AG09309 (cell line): ENCODE measurements at regions not wholly inside any gene's neighbourhood (a gene's known extent, or its start where the extent isn't known, plus 50 kb on each side); places are given as distances from the start of the nearest gene placed in this dataset.

Source experiments
- DNase-seq: peaks from one replicate; pipeline ENCODE4 v3.0.0-alpha.2; 2010; ENCODE audit warnings: low read depth
- H3K4me3 ChIP-seq: 2 replicates; pipeline ENCODE4 v1.5.1; 2011; ENCODE audit warnings: mild to moderate bottlenecking, low read depth, low read length, moderate library complexity; ENCODE audit not compliant: control insufficient read depth
- TF ChIP-seq, protein P1 (sequence below): IDR thresholded peaks from 2 replicates; pipeline ENCODE4 v1.5.1; 2011; ENCODE audit warnings: mild to moderate bottlenecking, low read depth, low read length, inconsistent platforms; ENCODE audit not compliant: insufficient read depth, control insufficient read depth; ENCODE audit errors: missing control alignments

DNA sequence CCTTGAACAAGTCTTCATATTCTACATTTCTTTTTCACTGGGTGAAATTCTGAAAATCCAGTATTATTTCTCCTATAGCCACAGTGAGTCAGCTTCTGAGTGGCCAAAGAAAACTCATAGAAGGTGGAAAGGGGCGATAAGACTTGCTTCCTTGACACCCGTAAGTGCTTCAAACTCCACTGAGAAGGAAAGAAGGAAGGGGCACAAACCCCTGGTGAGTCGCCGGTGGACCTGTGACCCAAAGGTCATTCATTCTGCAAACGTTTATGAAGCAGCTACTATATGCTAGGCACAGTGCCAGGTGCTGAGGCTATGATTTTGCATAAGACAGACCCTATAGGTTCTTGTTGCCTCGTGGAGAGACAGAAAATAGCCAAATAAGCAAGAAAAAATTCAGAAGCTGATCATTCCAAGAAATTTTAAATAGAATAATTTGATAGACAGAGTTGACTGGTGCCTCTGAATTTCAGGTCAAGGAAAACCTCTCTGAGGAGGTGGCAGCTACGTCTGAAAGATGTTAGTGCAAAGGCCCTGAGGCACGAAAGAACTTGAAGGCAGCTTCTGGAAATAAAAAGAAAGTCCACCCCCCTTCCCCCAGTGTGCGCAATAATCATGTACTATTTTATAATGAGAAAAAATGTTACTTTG is 118.2 kb downstream of the CD24 start:
- TF ChIP-seq, protein P1, sequence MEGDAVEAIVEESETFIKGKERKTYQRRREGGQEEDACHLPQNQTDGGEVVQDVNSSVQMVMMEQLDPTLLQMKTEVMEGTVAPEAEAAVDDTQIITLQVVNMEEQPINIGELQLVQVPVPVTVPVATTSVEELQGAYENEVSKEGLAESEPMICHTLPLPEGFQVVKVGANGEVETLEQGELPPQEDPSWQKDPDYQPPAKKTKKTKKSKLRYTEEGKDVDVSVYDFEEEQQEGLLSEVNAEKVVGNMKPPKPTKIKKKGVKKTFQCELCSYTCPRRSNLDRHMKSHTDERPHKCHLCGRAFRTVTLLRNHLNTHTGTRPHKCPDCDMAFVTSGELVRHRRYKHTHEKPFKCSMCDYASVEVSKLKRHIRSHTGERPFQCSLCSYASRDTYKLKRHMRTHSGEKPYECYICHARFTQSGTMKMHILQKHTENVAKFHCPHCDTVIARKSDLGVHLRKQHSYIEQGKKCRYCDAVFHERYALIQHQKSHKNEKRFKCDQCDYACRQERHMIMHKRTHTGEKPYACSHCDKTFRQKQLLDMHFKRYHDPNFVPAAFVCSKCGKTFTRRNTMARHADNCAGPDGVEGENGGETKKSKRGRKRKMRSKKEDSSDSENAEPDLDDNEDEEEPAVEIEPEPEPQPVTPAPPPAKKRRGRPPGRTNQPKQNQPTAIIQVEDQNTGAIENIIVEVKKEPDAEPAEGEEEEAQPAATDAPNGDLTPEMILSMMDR = no peak
- DNase-seq = no peak
- H3K4me3 ChIP-seq = no peak overlapping the region

DNA sequence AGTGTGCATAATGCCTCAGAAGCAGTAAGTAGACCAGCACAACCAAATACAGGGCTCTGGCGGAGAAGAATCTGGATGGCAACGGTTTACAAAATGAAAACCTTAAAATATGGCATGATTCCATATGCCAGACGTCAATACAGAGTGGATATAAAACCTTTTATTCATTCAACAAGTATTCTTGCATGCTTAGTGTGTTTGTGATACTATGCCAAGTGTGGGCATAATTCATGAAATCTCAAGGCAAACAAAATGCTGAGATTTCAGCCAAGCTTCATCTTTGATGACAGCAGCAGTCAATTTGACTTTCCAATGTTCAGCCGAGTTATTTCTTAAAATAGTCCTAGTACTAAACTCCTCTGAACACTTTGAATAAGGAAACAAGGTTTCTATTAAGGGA is 119.4 kb downstream of the CD24 start:
- TF ChIP-seq, protein P1 = no peak
- H3K4me3 ChIP-seq = no peak overlapping the region
- no peak for DNase-seq

DNA sequence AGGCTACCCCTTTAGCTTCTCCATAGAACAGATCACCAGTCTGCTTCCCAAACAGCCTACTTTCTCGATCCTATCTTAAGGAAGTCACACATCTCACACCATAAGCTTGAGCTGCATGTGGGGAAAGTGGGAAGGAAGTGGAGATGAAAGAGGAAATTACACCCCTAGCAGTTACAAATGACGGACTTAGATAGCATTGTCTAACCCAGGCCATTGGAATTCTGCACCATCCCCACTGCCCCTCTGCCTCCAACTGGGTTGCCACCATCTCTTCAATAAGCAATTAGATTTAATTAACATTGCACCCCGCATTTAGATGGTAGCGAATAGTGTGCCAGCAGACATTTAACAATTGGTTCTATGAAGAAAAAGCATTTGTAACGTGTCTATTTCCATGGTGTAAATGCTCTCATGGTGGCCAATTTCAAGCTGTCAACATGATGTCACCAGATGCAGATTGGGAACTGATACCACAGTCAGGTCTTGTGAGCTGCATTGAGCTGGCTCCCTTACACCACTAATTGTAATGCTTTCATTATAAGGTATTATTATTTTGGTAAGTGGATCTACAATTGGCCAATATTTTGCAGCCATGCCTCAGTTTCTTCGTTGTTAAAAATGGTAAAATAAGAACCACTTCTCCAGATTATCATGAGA is 124.7 kb downstream of the CD24 start:
- TF ChIP-seq, protein P1 = no peak
- DNase-seq = no peak
- H3K4me3 ChIP-seq = no peak overlapping the region

DNA sequence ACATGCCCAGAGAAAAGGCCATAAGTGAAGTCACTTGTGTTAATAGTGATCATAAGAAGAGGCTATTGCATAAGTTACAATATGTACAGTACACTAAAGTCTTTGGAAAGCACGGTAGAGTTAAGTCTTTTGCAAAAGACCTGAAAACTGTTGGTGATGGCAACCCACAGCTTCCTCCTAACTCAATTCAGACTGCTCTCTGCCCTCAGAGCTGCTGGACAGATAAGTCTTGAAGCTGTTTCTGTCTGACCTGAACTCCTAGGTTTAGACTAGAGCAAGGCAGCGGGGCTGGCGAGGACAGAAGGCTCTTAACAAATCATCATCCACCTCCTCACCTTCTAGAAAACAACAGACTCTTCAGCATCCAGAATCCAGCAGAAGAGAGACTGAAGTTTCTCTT is 125.4 kb downstream of the CD24 start:
- H3K4me3 ChIP-seq = no peak overlapping the region
- DNase-seq = no peak
- TF ChIP-seq, protein P1 = no peak

DNA sequence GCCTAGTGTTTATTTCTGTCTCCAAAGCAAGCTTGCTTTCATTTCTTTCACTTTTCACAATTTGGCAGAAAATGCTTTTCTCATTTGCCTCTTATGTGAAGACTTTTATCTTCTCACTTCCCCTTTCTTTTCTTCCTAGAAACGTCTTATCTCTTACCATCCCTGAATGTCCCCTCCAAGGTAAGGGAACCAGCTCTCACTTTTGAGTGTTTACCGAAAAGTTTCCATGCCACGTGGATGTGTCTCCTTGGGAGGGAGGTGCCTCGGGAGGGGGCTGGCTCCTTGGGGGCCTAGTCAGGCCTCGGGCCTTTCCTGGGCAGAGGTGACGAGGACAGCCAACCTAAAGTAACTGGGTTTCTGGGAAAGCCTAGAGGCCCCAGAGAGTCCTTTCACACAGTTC is 127.4 kb downstream of the CD24 start:
- no peak overlapping the region for H3K4me3 ChIP-seq
- no peak for DNase-seq
- TF ChIP-seq, protein P1 = no peak

DNA sequence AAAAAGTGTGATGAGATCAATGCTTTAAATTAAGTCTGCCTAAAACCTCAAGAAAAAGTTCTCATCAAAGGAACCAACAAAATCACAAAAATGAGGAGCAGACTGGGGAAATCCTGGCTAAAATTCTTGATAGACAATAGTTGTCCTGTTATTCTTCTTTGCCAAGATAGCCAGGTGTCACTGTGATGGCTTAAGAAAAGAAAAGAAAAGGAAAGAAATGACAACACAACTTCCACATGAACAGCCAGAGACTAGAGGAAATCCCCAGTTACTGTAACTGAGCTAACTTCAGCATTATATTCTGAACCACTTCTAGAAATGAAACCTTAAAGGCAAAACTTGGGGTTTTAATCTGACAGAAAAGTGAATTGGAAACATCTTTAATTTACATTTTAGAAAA is 129.6 kb downstream of the CD24 start:
- no peak overlapping the region for H3K4me3 ChIP-seq
- TF ChIP-seq, protein P1 = no peak
- no peak for DNase-seq
